NB4 (cell line): ENCODE measurements at regions not wholly inside any gene's neighbourhood (a gene's known extent, or its start where the extent isn't known, plus 50 kb on each side); places are given as distances from the start of the nearest gene placed in this dataset.
A peak's percentile ranks its signal among the peaks of the same experiment; 100 is the strongest.

Experiments used
- DNase-seq: peaks from one replicate; pipeline ENCODE4 v3.0.0; 2010; ENCODE audit warnings: low read depth
- H3K4me3 ChIP-seq: one replicate; pipeline ENCODE4 v1.5.1; 2011; ENCODE audit warnings: mild to moderate bottlenecking, low read depth, low read length, moderate library complexity
- CTCF ChIP-seq: IDR thresholded peaks from one replicate; pipeline ENCODE4 v1.5.1; 2012; ENCODE audit warnings: low read depth, low read length
- MAX ChIP-seq: IDR thresholded peaks from 2 replicates; pipeline ENCODE4 v1.6.1; 2011; ENCODE audit warnings: low read depth, low read length
- MYC ChIP-seq: IDR thresholded peaks from 2 replicates; pipeline ENCODE4 v1.6.1; 2011; ENCODE audit warnings: low read depth, low read length
- POLR2A ChIP-seq: IDR thresholded peaks from 2 replicates; pipeline ENCODE4 v1.6.1; 2011; ENCODE audit warnings: mild to moderate bottlenecking; ENCODE audit not compliant: insufficient read length; ENCODE audit errors: extremely low read depth

GRCh38 chr1:68287241-68287640, 54.9 kb upstream of the WLS start:
- no peak for DNase-seq
- H3K4me3 ChIP-seq, result no peak overlapping the region
- TF ChIP-seq POLR2A (no peak), MAX (no peak), CTCF (no peak), MYC (no peak)

- no peak overlapping the region for H3K4me3 ChIP-seq
- TF ChIP-seq MAX, result no peak
- no peak for TF ChIP-seq MYC
- no peak for TF ChIP-seq CTCF
- TF ChIP-seq POLR2A, result no peak
- no peak for DNase-seq
These were observed 52.7 kb upstream of the WLS start for GRCh38 chr1:68285046-68285445.

GRCh38 chr1:68281946-68282615, 49.8 kb upstream of the WLS start:
- TF ChIP-seq POLR2A (no peak), CTCF (no peak), MAX (no peak), MYC (no peak)
- H3K4me3 ChIP-seq, result no peak overlapping the region

More at GRCh38 chr1:68281946-68282615, 49.8 kb upstream of the WLS start:
- DNase-seq, result peak; percentile 3
